RPMI7951 (cell line): ENCODE measurements at regions not wholly inside any gene's neighbourhood (a gene's known extent, or its start where the extent isn't known, plus 50 kb on each side); places are given as distances from the start of the nearest gene placed in this dataset.
"Not testable (repeated sequence)": the region's sequence is repeated elsewhere in the genome, so short reads cannot be mapped to it uniquely, and the experiment has no call there.

Experiments used
- DNase-seq: peaks from one replicate; pipeline ENCODE4 v3.0.0-alpha.2; 2012; ENCODE audit warnings: low read depth

GRCh38 chr1:215400741-215401140, 166.4 kb upstream of the KCTD3 start:
- DNase-seq, result no peak

- DNase-seq, result no peak
Observed at GRCh38 chr1:215402147-215402546, 165.0 kb upstream of the KCTD3 start.

DNA sequence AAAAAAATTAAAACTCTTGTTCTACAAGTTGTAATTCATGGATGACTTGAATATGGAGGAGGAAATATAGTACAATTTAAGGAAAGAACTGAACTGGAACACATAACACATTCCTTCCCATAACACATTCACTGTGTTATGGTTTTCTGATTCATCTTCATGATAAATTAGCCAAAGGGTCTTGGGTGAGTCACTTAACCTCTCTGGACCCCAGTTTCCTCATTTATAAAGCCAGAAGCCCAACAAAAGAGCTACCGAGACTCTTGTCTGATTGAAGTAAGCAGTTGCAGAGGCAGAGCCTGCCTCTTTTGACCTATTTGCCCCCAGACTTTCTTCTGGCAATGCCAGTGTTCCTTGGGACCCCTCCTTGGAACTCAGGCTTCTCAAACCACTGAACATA, 161.9 kb upstream of the KCTD3 start:
- peak; percentile 46 for DNase-seq

DNA sequence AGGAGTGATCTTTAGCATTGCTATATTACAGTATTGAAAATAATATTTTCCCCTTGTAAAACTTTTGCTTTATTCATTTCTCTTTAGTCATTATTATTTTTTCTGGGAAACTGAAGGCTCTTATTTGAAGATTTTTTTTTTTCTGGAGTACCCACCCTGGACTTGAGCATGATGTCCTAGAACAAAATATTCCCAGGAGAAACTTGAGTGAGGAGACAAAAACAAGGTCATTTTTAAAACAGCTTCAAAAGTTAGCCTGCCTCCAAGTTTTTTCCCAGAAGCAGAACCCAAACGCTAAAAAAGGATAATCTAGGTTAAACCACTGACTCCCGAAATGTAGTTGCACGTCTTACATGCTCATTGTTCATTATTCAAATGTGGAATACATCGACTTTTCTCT, 160.2 kb upstream of the KCTD3 start:
- no peak for DNase-seq

GRCh38 chr1:215407575-215407974, 159.5 kb upstream of the KCTD3 start:
- no peak for DNase-seq

GRCh38 chr1:215409546-215409945, 157.6 kb upstream of the KCTD3 start:
- peak; percentile 25 for DNase-seq

DNA sequence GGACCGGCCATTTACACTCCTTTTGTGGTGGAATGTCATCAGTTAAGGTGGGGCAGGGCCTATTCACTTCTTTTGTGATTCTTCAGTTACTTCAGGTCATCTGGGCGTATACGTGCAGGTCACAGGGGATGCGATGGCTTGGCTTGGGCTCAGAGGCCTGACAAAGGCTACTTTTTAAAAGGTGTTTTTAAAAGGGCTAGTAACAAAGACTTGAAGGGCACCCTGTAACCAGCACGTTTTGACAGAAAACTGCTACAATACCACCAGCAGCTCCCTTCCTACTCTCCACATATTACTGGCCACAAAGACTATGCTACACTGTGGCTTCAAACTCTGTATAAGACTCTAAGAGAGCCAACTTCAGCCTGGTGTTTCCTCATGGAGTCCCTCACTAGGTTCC, 151.6 kb upstream of the KCTD3 start:
- not testable (repeated sequence) for DNase-seq

- DNase-seq, result no peak
Observed at GRCh38 chr1:215416497-215416896, 150.6 kb upstream of the KCTD3 start.

DNA sequence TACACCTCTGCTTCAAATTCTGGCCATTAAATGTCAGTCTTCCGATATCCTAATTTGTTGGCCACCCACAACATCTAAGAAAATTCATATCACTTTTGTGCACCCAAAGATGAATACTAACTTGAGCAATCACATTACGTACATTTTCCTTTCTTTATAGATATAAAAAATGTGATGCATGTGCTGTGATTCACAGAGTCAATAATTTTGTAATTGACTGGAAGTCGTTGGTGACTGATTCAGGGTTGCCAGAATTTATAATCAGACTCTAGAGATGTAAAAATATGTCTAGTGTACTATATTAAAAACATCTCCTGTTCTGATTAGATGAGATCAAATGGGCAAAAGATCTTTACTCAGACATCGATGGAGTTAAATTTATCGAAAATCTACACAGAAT, 150.0 kb upstream of the KCTD3 start:
- no peak for DNase-seq

DNA sequence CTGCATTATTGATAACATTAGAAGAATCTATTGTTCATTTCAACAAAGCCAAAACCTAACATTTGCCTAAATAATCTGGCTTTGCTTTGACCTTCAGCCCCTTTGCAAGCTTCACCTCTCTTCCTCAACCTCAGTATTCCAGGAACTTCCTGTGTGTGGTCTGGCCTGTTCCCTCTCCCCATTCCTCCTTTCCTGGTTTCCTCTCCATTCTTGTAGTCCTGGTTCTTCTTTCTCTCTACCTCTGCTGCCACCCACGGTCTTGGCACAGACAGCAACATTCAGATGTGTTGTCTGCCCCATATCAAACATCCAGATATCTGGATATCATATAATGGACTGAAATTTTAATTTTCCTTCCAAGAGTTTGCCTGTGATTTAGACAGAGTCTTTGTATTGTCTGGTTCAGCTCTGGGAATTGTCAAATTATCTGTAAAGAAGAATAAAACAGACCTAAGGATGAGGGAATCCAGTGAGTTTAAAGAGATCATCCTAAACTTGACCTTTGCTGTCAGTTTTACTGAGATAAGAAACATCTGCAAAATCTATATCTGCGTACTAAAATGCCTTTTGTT, 148.1 kb upstream of the KCTD3 start:
- DNase-seq, result peak; percentile 8

DNA sequence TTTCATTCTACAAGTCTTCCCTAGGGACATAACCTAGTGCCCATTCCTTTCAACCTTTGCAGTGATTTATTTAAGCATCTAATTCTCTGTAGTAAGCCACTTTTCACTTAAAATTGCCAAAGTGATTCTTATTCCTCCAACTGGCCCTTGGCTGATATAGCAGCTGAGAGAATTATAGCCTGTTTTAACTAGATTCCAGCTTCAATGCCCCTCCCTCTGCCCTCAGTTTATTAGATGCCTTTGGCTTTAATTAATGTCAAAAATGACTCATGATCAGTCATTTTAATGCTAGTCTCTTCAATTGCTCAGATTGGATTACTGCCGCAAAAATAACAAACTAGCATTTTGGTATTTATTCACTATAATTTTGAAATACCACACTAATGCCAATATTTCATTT, 145.4 kb upstream of the KCTD3 start:
- no peak for DNase-seq

- no peak for DNase-seq
Observed at GRCh38 chr1:215423288-215423687, 143.8 kb upstream of the KCTD3 start.

DNA sequence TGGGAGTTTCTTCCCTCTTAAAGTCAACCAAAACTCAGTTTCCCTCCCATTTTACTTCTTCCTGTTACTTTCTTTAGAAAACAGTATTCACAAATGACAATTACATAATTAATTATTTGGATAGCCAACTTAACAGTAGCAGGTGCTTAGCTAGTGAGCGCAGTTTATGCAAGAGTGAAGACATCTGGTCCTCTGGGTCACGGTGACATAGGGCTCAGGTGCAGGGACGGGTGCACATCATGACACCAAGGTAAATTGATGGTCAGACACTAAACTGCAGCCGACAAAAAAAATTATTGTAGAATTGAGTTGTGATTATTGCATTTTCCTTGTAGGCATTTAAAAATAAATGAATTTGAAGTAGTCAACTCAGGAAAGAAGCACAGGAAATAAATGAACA, 142.0 kb upstream of the KCTD3 start:
- DNase-seq, result no peak

GRCh38 chr1:215426101-215426500, 141.0 kb upstream of the KCTD3 start:
- no peak for DNase-seq

DNA sequence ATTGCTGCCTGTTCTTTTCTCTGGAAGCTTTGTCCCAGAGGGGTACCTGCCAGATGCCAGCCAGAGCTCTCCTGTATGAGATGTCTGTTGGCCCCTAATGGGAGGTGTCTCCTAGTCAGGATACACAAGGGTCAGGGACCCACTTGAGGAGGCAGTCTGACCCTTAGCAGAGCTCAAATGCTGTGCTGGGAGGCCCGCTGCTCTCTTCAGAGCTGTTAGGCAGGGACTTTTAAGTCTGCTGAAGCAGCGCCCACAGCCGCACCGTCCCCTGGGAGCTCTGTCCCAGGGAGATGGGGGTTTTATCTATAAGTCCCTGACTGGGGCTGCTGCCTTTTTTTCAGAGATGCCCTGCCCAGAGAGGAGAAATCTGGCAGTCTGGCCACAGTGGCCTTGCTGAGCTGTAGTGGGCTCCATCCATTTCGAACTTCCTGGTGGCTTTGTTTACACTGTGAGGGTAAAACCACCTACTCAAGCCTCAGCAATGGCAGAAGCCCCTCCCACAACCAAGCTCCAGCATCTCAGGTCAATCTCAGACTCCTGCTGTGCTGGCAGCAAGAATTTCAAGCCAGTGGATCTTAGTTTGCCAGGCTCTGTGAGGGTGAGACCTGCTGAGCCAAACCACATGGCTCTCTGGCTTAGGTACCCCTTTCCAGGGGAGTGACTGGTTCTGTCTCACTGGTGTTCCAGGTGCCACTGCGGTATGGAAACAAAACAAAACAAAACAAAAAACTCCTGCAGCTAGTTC, 134.4 kb upstream of the KCTD3 start:
- DNase-seq, result not testable (repeated sequence)

DNA sequence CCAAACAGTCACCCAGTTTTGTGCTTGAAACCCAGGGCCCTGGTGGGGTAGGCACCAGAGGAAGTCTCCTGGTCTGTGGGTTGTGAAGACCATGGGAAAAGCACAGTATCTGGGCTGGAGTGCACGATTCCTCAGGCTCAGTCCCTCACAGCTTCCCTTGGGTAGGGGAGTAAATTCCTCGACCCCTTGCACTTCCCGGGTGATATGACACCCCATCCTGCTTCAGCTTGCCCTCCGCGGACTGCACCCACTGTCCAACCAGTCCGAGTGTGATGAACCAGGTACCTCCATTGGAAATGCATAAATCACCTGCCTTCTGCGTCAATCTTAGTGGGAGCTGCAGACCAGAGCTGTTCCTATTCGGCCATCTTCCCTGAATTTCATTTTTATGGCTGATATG, 133.9 kb upstream of the KCTD3 start:
- no peak for DNase-seq

- no peak for DNase-seq
Observed at GRCh38 chr1:215439549-215439948, 127.6 kb upstream of the KCTD3 start.

DNA sequence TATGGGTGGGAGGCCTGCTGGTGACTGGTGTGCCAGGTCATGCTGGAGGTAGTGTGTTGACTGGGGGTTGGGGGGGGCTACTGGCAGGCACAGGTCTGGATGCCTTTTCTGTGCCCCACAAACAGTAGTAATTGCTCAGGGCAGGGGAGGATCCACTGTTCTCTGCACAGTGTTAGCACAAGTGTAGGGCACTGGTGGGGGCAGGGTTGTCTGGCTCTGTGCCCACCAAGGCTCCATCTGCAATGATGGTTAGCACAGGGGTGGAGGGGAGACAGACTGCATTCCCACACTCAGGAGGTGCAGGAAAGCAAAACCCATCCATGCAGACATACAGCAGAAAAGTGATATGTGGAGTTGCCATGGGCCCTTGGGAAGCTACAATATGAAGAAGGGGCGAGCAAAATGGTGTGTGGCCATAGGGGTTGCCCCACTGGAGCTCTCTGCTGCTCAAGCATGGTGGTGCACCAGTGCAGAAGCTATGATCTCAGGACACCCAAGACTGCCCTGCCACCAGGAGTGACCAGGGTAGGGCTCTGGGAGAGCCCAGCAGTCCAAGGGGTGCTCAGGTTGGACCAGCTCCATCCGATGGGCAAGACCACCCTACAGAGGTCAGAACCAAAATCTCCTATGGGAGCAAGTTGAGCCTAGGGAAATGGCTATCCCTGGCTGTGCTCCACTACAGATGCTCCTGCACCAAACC, 122.2 kb upstream of the KCTD3 start:
- DNase-seq, result no peak

DNA sequence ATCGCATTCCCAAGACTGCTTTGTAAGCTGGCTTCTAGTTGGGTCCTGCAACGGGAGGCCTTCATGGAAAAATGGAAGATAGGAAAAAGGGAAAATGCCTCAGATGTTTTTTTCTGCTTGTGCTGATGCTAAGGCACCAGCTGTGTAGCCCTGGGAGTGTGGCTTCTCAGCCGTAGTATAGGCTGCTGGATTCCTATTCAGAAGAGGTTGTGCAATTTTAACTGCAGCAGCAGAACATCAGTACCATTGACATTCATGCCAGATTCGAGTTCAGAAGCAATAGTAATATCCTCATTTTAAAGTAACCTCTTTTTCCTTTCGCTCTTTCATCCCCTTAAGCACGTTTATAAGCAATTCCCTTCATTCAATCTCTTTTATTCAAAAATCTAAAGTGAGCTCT, 119.1 kb upstream of the KCTD3 start:
- DNase-seq, result not testable (repeated sequence)

DNA sequence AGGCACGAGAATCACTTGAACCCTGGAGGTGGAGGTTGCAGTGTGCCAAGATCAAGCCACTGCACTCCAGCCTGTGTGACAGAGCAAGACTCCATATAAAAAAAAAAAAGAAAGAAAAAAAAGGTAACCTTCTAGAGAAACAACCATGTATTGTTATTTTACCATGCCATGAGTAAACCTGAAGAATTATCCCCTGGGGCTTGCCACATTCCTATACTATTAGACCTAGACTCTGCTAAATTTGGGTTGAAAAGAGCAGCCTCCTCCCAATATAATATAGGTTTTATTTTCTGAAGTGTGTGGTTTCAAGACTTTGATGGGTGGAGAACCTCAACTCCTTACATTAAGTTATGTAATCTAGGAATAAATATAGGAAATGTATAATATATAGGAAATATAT, 118.0 kb upstream of the KCTD3 start:
- DNase-seq, result peak; percentile 28

DNA sequence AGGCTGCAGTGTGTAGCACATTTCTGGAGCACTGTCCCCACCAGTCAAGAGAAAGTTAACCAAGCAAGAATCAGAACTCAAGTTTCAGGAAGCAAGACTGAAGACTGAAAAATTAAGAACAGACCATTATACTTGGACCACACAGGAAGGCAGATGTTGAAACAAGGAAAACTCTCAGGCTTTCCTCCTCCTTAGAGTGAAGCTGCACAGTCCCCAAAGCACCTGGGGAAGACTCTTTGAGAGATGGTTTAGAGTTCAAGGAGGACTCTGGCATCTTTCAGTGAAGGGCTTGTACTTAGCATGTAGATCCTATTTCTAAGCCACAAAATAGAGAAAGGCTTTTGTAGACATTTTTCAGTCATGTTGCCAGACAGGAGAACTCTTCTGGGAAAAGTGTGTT, 113.7 kb upstream of the KCTD3 start:
- no peak for DNase-seq

DNA sequence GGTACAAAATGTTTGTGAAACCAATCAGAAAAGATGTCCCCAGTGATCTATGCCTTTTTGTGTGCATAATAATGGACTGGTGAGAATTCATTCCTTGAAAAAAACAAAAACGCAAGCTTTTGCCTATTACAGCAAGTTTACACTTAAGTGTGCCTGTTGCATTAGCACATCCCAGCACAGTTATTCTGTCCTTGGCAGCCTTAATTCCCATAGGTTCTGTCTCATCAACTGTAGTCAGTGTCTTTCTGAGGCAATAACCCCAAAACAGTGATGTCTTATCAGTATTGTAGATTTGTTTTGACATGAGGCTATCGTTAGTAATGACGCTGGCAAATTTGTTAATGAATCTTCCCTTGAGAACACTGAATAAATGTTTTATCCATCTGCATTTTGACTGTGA, 109.9 kb upstream of the KCTD3 start:
- DNase-seq, result no peak

GRCh38 chr1:215458104-215458503, 109.0 kb upstream of the KCTD3 start:
- DNase-seq, result no peak
